RKO (cell line): ENCODE measurements at regions not wholly inside any gene's neighbourhood (a gene's known extent, or its start where the extent isn't known, plus 50 kb on each side); places are given as distances from the start of the nearest gene placed in this dataset.

Source experiments
- DNase-seq: peaks from one replicate; pipeline ENCODE4 v3.0.0-alpha.2; 2016; ENCODE audit warnings: low spot score

- no peak for DNase-seq
Measured at GRCh38 chr3:59338934-59339333, 289.1 kb upstream of the CFAP20DC start.

GRCh38 chr3:59335338-59335737, 285.5 kb upstream of the CFAP20DC start:
- no peak for DNase-seq

- no peak for DNase-seq
Measured at GRCh38 chr3:59334585-59334984, 284.8 kb upstream of the CFAP20DC start.

GRCh38 chr3:59327376-59327808, 277.6 kb upstream of the CFAP20DC start:
- no peak for DNase-seq

- no peak for DNase-seq
Measured at GRCh38 chr3:59326246-59327024, 276.6 kb upstream of the CFAP20DC start.

DNA sequence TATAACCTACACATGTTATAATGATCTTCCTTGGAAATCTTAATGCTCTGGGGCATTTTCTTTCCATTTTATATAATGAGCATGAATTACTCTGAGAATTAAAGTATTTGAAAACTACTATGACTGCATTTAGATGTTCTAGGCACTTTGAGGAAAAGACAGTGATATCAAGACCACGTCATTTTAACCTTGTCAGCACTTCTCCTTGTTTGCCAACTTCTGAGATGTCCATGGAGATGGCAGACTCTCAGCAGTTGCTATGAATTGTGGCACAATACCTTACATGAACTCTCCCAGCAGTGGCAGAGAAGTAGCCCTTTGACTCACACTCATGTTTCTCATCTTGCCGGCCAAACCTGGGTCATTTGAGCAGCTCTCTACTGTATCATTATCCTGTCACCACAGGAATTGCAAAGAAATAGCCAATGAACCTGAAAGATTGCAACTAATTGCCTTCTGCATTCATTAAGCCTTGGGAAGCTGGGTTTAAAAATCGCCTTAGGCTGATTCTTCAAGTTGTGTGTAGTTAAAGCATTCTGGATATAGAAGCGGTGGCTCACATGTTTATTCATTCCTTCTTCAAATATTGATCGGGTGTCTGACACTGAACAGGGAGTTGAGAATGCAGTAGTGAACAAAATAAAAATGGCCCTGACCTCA, 272.2 kb upstream of the CFAP20DC start:
- DNase-seq, result no peak

DNA sequence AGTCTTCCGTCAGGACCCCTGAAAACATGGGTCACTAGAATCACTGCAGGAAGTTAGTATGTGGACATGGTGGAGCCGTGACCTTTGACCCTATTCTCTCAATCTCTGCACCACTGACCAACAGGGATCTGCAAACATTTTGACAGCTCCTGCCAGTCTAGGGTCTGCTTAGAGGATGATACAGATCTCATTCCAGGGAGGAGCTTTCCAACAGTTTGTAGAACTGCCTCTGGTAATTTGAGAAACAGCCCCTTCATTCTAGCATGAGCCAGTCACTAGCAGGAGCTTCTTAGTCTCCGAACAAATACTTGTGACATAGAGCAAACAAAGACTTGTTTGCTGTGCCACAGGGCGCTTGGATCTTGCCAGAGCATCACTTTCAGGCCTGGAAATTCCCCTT, 270.3 kb upstream of the CFAP20DC start:
- no peak for DNase-seq

DNA sequence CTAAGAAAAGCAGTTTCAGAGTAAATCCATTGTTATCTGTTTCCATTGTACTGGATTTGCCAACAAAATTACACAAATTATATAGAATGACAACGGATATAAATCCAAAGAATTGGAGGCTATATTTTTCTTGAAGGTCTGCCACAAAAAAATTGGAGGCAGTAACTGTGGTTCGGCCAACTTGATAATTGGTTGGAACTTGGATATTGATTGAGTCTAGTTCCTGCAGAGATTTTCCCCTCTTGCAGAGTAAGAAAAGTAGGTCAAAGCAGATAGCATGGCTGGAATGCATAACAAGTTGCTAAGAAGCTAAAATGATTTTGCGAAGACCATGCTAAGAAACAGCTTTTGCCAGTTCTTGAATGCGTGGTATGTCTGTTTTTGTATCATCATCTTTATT, 269.6 kb upstream of the CFAP20DC start:
- no peak for DNase-seq

- no peak for DNase-seq
Measured at GRCh38 chr3:59318881-59319280, 269.1 kb upstream of the CFAP20DC start.

- DNase-seq, result no peak
Measured at GRCh38 chr3:59317386-59317785, 267.6 kb upstream of the CFAP20DC start.

DNA sequence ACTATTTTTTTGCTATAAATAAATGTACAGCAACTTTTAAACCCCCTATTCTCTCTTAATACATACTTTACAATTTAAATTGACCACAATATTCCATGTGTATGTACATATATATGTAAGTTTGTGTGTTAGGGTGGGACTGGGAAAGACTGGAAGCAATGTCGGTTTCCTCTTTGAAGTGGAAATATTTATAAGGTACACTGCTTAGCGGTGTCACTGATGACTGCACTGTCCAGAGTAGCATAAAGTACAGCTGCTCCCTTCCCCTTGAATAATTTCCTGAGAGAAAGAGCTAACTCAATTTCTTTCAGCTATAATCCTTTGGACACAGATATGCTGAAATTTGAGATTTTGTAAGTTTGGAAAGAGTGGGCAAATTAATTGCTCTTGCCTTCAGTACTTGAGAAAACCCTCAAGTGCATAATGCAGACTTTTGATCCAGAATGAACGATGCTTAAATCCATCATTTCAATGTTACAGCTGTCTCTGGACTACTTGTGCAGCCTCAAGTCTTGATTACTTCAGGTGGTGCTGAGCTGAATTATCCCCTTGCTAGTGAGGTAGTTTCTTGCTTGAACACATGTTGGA, 267.0 kb upstream of the CFAP20DC start:
- no peak for DNase-seq

DNA sequence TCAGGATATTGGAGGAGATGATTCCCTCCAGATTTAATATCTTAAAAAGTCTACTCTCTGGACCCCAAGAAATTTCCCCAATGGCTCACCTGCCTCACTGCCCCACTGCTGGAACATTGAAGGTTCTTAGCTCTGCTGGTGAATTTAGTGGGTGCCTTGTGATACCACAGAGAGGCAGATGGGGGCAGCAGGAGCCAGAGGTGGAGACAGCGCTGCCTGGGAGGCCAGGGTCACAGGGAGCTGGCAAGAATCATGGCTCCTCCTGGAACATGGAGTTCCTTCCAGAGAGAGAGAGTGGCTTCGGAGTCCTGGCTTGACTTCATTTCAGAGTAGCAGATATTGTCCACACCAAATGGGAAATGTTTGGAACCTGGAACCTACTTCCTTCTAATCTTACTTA, 263.5 kb upstream of the CFAP20DC start:
- DNase-seq, result no peak

- no peak for DNase-seq
Measured at GRCh38 chr3:59311231-59311630, 261.4 kb upstream of the CFAP20DC start.

GRCh38 chr3:59310736-59311135, 260.9 kb upstream of the CFAP20DC start:
- no peak for DNase-seq

DNA sequence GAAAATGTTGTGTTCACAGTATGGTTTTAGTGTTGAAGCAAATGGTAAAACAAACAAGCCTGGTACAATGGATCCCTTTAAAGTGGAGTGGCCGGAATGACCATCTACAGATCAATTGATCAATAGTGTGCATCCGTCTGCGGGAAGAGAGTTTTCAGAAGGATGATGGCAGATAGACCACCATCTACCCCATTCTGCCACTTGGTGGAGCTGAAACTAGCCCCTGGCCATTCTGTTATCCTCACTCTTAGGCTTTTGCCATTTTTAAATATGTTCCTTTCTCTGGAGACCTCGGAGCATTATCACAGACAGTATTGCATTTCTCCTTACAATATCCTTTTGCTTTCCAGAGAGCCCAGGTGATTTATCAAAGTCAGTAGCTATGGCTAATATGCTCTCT, 258.9 kb upstream of the CFAP20DC start:
- no peak for DNase-seq

DNA sequence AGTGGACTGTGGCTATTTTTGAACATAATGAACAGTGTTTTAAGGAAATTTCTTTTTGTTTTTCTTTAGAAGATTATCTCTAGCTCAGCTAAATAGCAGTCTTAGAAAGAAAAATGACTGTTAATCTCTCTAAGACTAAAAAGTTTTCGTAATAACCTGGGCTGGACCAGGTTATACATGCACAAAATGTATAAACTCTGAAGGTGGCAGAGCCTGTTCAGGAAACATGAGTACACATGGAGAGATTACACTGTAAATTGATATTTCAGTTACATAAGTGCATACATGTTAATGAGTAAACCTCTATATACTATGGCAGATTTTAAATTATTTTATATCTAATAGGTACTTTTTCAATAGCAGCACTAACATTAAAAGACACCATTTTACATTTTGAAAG, 258.2 kb upstream of the CFAP20DC start:
- no peak for DNase-seq

GRCh38 chr3:59306436-59306835, 256.6 kb upstream of the CFAP20DC start:
- no peak for DNase-seq

DNA sequence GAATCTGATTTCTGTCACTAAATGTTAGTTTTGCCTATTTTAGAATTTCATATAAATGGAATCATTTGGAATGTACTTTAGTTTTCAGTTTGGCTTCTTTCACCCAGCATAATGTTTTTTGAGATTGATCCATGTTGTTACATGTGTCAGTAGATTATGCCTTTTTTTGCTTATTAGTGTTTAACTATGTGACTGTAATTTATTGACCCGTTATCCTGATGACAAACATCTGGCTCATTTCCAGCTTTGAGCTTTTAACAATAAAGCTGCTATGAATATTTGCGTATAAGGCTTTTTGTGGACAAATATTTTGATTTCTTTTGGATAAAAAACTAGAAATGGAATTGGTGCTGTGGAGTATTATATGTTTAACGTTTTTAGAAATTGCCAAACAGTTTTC, 254.5 kb upstream of the CFAP20DC start:
- no peak for DNase-seq

DNA sequence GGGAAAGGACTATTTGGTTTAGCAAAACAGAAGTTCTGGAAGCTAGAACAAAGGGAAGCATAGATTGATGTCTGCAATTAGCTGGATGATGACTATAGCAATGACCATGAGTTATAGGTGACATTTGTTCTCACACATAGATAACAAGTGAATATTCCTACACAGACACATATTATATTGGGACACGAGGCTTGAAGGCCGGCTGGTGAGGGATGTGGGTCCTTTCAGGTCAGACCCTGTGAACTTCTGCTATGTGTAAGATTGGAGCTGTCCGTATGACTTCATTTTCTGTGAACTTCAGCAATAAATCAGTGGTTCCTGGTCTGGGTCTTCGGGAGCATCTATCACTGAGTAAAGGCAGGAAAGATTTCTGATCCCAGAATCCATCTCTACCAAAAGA, 253.6 kb upstream of the CFAP20DC start:
- no peak for DNase-seq

DNA sequence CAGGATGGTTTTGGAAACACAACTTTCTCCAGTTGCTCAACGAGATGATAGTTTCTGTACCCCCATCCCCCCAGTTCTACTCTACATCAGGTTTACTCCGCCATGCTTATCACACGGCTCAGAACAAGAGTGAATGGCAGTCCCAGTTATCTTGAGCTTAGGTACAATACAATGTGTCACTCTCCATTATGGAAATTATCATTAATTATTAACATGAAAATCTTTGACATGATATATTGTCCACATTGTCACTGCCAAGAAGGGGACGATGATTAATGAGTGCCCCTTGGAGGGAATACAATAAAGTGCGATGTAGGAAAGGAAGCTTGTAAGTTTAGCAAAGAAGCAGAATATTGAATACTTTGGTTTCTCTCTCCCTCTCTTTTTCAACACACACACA, 252.6 kb upstream of the CFAP20DC start:
- DNase-seq, result no peak

- no peak for DNase-seq
Measured at GRCh38 chr3:59300733-59301132, 250.9 kb upstream of the CFAP20DC start.

DNA sequence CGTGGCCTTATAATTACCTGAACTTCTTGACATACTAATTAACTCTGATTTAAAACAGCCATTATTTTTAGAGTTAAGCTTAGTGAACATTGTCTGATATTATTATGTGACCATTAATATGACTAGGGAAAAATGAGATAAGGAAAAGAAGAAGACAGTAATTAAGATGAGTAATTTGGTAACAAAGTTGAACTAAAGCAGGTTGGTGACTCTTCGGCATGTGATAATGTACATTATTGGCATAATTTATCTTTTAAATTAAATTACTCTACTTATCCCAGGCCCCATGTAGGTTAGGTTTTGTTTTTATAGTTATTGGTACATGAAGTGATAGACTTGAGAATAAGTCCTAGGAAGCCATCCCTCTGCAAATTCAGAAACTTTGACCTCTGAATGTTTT, 249.7 kb upstream of the CFAP20DC start:
- DNase-seq, result no peak

DNA sequence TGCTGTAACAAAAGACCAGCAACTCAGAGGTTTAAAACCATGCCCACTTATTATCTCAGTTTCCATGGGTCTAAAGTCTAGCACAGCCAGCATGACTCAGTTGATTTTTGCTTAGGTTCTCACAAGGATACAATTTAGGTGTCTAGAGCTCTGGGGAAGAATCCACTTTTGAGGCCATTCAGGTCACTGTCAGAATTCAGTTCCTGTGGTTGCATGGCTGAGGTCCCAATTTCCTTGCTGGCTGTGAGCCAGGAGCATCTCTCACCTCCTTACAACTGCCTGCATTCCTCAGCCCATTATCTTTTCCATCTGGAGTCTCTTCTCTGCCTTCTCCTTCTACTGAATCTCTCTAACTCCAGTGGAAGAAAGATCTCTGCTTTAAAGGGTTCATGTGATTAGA, 240.5 kb upstream of the CFAP20DC start:
- DNase-seq, result no peak
